ENCODE measurements at regions not wholly inside any gene's neighbourhood (a gene's known extent, or its start where the extent isn't known, plus 50 kb on each side); places are given as distances from the start of the nearest gene placed in this dataset.
"Not testable (repeated sequence)": the region's sequence is repeated elsewhere in the genome, so short reads cannot be mapped to it uniquely, and the experiment has no call there.

DNA sequence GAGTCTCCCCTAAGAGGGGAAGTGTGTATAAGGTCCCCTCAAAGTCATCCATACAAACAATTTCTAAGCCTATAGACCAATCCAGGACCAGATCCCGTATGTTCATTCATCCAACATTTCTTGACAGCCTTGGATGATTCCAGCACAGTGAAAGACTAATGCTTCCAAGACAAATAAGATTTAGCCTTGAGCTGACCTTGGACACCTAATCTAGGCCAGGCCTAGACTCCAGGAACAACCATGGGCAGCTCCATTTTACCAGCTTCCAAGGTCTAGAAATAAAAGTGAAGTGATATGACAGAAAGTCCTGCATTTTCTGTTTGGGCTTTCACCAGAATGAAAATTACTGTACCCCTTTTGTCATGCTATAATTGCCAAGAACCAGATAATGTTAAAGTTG lies 67.9 kb upstream of the BCL6 start:
- Histone ChIP-seq H3K4me1 (ENCODE audit: control insufficient read depth in 4 of 4, insufficient read depth in 4 of 4, low read length in 3 of 4) (peaks cover 7 to 22% (median 18%) of the 10 kb centered on the region in 4 donors), H3K36me3 (ENCODE audit: control insufficient read depth in 4 of 4, insufficient read depth in 3 of 4, low read depth in 1 of 4, low read length in 3 of 4) (no peaks in the 10 kb centered on the region), H3K4me3 (ENCODE audit: low read depth in 1 of 3, low read length in 3 of 3) (no peak overlapping the region), H3K27ac (ENCODE audit: low read depth in 1 of 2, low read length in 2 of 2) (no peak overlapping the region), H3K9me3 (ENCODE audit: control insufficient read depth in 4 of 4, low read length in 3 of 4) (no peaks in the 10 kb centered on the region), H3K9ac (ENCODE audit: low read depth in 1 of 2, low read length in 2 of 2) (no peak overlapping the region), H3K27me3 (ENCODE audit: control insufficient read depth in 4 of 4, insufficient read depth in 4 of 4, low read length in 3 of 4) (no peaks in the 10 kb centered on the region)
- DNase-seq (ENCODE audit: low spot score): no peak
- TF ChIP-seq REST (IDR thresholded peaks at IDR 0.05) (no peak), CTCF (IDR thresholded peaks at IDR 0.05; ENCODE audit: low read depth, low read length, missing input control) (no peak), TAF1 (conservative IDR thresholded peaks at IDR 0.05) (no peak)
- WGBS: 55% methylated on average over 1 of the region's 1 CpG

DNA sequence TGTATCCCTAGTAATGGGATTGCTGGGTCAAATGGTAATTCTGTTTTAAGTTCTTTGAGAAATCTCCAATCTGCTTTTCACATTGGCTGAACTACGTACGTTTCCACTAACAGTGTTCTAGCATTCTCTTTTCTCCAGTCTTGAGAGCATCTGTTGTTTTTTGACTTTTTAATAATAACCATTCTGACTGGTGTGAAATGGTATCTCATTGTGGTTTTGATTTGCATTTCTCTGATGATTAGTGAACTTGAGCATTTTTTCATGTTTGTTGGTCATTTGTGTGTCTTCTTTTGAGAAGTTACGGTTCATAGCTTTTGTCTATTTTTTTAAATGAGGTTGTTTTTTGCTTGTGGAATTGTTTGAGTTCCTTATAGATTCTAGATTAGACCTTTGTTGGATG lies 72.5 kb upstream of the BCL6 start:
- not testable (repeated sequence) for H3K27ac ChIP-seq (ENCODE audit: low read depth in 1 of 2, low read length in 2 of 2); H3K9ac ChIP-seq (ENCODE audit: low read depth in 1 of 2, low read length in 2 of 2); H3K4me3 ChIP-seq (ENCODE audit: low read depth in 1 of 3, low read length in 3 of 3); H3K36me3 ChIP-seq (ENCODE audit: control insufficient read depth in 4 of 4, insufficient read depth in 3 of 4, low read depth in 1 of 4, low read length in 3 of 4); H3K9me3 ChIP-seq (ENCODE audit: control insufficient read depth in 4 of 4, low read length in 3 of 4); H3K27me3 ChIP-seq (ENCODE audit: control insufficient read depth in 4 of 4, insufficient read depth in 4 of 4, low read length in 3 of 4); H3K4me1 ChIP-seq (ENCODE audit: control insufficient read depth in 4 of 4, insufficient read depth in 4 of 4, low read length in 3 of 4); DNase-seq (ENCODE audit: low spot score)
- WGBS: 95% methylated on average over 3 of the region's 3 CpGs

GRCh38 chr3:187821616-187822317 lies 76.5 kb upstream of the BCL6 start:
- no peaks in the 10 kb centered on the region for H3K27me3 ChIP-seq (ENCODE audit: control insufficient read depth in 4 of 4, insufficient read depth in 4 of 4, low read length in 3 of 4)
- no peak for TF ChIP-seq JUND (IDR thresholded peaks at IDR 0.05)
- no peak for TF ChIP-seq FOXA2 (IDR thresholded peaks at IDR 0.05)
- no peak for TF ChIP-seq REST (IDR thresholded peaks at IDR 0.05)
- no peak for TF ChIP-seq HNF4G (IDR thresholded peaks at IDR 0.05)
- TF ChIP-seq, protein P1, sequence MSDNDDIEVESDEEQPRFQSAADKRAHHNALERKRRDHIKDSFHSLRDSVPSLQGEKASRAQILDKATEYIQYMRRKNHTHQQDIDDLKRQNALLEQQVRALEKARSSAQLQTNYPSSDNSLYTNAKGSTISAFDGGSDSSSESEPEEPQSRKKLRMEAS (IDR thresholded peaks at IDR 0.05): no peak
- no peak for TF ChIP-seq CTCF (IDR thresholded peaks at IDR 0.05; ENCODE audit: low read depth, low read length, missing input control)
- no peak for TF ChIP-seq TAF1 (conservative IDR thresholded peaks at IDR 0.05)
- no peak for TF ChIP-seq RXRA (IDR thresholded peaks at IDR 0.05)
- no peak for TF ChIP-seq ZBTB33 (IDR thresholded peaks at IDR 0.05)
- no peak for TF ChIP-seq GABPA (IDR thresholded peaks at IDR 0.05 in 1 of 2, conservative IDR thresholded peaks at IDR 0.05 in 1 of 2)
- no peak for TF ChIP-seq HNF4A (conservative IDR thresholded peaks at IDR 0.05)
- 94% methylated on average over 2 of the region's 2 CpGs for WGBS
- H3K4me3 ChIP-seq (ENCODE audit: low read depth in 1 of 3, low read length in 3 of 3): no peak overlapping the region
- no peaks in the 10 kb centered on the region for H3K4me1 ChIP-seq (ENCODE audit: control insufficient read depth in 4 of 4, insufficient read depth in 4 of 4, low read length in 3 of 4)
- no peak overlapping the region for H3K9ac ChIP-seq (ENCODE audit: low read depth in 1 of 2, low read length in 2 of 2)
- no peaks in the 10 kb centered on the region for H3K36me3 ChIP-seq (ENCODE audit: control insufficient read depth in 4 of 4, insufficient read depth in 3 of 4, low read depth in 1 of 4, low read length in 3 of 4)
- no peak overlapping the region for H3K27ac ChIP-seq (ENCODE audit: low read depth in 1 of 2, low read length in 2 of 2)
- H3K9me3 ChIP-seq (ENCODE audit: control insufficient read depth in 4 of 4, low read length in 3 of 4): no peaks in the 10 kb centered on the region
- DNase-seq (ENCODE audit: low spot score): no peak

All from liver (tissue), 8 donors.